Mammary epithelial cell (primary cell): ENCODE measurements at regions not wholly inside any gene's neighbourhood (a gene's known extent, or its start where the extent isn't known, plus 50 kb on each side); places are given as distances from the start of the nearest gene placed in this dataset.

ENCODE experiments used
- EZH2 ChIP-seq: IDR thresholded peaks from 2 replicates; pipeline ENCODE4 v1.6.1; 2012; ENCODE audit warnings: low read length, inconsistent platforms, borderline replicate concordance
- TF ChIP-seq, protein P1 (sequence below), 2 donors: IDR thresholded peaks in 1 of 2; conservative IDR thresholded peaks in 1 of 2; 2 replicates each; pipeline ENCODE4 v1.5.1; 2011 to 2012; ENCODE audit warnings: inconsistent platforms in 2 of 2, low read length in 2 of 2, mild to moderate bottlenecking in 2 of 2, control low read depth in 1 of 2, low read depth in 1 of 2; ENCODE audit not compliant: insufficient read depth in 1 of 2; ENCODE audit errors: extremely low read depth in 1 of 2

DNA sequence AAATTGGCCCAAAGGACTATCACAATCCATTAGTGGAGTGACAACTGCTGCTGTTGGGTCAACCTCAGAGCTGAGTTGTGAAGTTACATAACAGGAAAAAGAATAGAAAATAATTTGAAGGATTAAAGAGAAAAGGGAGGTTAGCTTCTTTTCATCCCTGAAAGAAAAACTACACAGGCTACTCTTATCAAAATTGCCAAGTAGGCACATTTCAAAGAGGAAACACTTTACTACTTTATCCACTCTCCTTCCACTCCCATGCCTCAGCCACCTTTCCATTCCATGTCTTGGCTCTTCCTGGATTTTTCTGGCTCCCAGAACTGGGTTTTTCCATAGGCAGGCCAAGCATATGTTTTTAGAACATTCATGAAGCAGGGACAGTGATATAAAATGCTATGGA is 384.0 kb upstream of the RORA start:
- TF ChIP-seq, protein P1, sequence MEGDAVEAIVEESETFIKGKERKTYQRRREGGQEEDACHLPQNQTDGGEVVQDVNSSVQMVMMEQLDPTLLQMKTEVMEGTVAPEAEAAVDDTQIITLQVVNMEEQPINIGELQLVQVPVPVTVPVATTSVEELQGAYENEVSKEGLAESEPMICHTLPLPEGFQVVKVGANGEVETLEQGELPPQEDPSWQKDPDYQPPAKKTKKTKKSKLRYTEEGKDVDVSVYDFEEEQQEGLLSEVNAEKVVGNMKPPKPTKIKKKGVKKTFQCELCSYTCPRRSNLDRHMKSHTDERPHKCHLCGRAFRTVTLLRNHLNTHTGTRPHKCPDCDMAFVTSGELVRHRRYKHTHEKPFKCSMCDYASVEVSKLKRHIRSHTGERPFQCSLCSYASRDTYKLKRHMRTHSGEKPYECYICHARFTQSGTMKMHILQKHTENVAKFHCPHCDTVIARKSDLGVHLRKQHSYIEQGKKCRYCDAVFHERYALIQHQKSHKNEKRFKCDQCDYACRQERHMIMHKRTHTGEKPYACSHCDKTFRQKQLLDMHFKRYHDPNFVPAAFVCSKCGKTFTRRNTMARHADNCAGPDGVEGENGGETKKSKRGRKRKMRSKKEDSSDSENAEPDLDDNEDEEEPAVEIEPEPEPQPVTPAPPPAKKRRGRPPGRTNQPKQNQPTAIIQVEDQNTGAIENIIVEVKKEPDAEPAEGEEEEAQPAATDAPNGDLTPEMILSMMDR (conservative IDR thresholded peaks at IDR 0.05 in 1 of 2, IDR thresholded peaks at IDR 0.05 in 1 of 2; ENCODE audit: extremely low read depth in 1 of 2, insufficient read depth in 1 of 2, low read depth in 1 of 2, low read length in 2 of 2), result no peak
- TF ChIP-seq EZH2, result no peak
